GM12865 (cell line): ENCODE measurements at regions not wholly inside any gene's neighbourhood (a gene's known extent, or its start where the extent isn't known, plus 50 kb on each side); places are given as distances from the start of the nearest gene placed in this dataset.

Source experiments
- DNase-seq: peaks from one replicate; pipeline ENCODE4 v3.0.0; 2010; ENCODE audit warnings: low read depth
- H3K4me3 ChIP-seq: 2 replicates; pipeline ENCODE4 v1.5.1; 2011; ENCODE audit warnings: mild to moderate bottlenecking, low read depth, low read length, control low read depth
- TF ChIP-seq, protein P1 (sequence below): IDR thresholded peaks from 2 replicates; pipeline ENCODE4 v1.5.1; 2011; ENCODE audit warnings: low read length, control low read depth, low read depth, inconsistent platforms; ENCODE audit not compliant: insufficient read depth; ENCODE audit errors: missing control alignments

- TF ChIP-seq, protein P1, sequence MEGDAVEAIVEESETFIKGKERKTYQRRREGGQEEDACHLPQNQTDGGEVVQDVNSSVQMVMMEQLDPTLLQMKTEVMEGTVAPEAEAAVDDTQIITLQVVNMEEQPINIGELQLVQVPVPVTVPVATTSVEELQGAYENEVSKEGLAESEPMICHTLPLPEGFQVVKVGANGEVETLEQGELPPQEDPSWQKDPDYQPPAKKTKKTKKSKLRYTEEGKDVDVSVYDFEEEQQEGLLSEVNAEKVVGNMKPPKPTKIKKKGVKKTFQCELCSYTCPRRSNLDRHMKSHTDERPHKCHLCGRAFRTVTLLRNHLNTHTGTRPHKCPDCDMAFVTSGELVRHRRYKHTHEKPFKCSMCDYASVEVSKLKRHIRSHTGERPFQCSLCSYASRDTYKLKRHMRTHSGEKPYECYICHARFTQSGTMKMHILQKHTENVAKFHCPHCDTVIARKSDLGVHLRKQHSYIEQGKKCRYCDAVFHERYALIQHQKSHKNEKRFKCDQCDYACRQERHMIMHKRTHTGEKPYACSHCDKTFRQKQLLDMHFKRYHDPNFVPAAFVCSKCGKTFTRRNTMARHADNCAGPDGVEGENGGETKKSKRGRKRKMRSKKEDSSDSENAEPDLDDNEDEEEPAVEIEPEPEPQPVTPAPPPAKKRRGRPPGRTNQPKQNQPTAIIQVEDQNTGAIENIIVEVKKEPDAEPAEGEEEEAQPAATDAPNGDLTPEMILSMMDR, result no peak
- DNase-seq, result no peak
- no peak overlapping the region for H3K4me3 ChIP-seq
Measured at GRCh38 chrX:95907081-95907480, 777.6 kb upstream of the DIAPH2 start.

- DNase-seq, result no peak
- no peak overlapping the region for H3K4me3 ChIP-seq
- TF ChIP-seq, protein P1, result no peak
Measured at GRCh38 chrX:95911062-95911461, 773.6 kb upstream of the DIAPH2 start.

DNA sequence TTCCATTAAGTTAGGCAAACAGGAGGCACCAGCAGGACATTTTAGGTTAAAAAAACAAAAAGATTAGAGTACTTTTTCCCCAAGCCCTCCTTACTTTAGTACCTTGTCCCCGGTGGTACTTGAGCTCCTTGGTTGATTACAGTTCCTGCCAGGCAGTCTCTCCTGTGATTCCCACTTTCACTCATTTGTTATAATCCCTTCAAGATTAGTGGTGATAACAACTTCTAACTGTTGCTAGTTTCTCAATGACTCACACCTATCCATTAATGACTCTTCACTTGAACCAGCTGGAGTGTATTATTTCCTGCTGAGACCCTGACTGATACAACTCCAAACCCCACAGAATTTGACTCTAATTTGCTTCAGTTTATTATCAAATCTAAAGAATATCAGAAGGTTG, 765.0 kb upstream of the DIAPH2 start:
- H3K4me3 ChIP-seq, result no peak overlapping the region
- TF ChIP-seq, protein P1, result no peak
- DNase-seq, result no peak

DNA sequence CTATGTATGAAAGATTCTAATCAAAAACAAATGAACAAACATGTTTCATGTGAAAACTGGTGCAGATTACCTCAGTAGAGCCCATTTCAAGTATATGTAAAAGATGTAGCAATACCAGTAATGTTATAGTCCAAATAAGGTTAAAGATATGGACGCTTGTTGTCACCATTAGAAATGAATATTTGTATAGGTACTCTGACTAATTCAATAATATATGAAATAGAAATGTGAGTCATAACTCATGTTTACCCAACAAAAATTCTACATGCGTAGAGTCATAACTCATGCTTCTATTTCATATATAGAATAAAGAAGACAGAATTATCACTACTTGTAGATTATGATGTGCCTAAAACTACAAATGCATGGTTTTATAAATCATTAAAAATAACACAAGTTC, 739.1 kb upstream of the DIAPH2 start:
- no peak overlapping the region for H3K4me3 ChIP-seq
- TF ChIP-seq, protein P1, result no peak
- no peak for DNase-seq

DNA sequence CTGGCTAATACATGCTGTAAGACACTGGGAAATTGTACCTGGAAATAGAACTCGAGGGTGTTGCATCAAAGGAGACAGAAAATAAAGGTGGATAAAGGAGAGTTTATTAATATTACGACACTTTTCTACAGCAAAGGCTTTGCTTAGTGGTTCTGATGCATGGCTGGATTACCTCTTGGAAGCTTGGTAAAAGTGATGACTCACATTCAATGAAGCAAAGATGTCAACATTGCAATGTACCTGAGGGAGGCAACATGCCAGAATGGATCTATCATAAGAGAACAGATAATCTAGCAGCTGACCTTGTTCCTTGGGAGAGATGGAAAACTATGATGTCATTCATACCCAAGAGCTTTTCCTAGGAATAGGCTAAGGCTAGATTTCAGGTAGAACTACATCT, 735.1 kb upstream of the DIAPH2 start:
- DNase-seq, result no peak
- TF ChIP-seq, protein P1, result no peak
- no peak overlapping the region for H3K4me3 ChIP-seq

- TF ChIP-seq, protein P1, result no peak
- H3K4me3 ChIP-seq, result no peak overlapping the region
- DNase-seq, result no peak
Measured at GRCh38 chrX:95950679-95951078, 734.0 kb upstream of the DIAPH2 start.

GRCh38 chrX:95953564-95953963, 731.1 kb upstream of the DIAPH2 start:
- TF ChIP-seq, protein P1, result no peak
- DNase-seq, result no peak
- no peak overlapping the region for H3K4me3 ChIP-seq
